ENCODE measurements at regions not wholly inside any gene's neighbourhood (a gene's known extent, or its start where the extent isn't known, plus 50 kb on each side); places are given as distances from the start of the nearest gene placed in this dataset.
"Not testable (repeated sequence)": the region's sequence is repeated elsewhere in the genome, so short reads cannot be mapped to it uniquely, and the experiment has no call there.

DNA sequence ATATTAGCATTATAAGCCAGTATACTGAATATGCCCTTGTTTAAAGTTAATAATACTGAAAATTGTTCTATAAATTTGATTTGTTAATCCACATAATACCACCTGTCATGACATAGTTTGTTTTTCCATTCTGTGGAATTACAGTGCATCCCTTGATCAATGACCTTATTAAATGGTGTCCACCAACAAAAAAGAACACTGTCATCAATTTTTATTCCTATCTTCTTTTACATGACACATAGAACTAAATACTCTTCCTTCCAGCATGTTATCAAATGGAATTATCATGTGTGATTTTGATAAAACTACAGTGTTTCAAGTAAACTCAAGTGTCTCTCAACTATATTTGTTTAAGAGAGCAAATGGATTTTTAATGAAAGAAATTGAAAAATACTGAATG is 221.8 kb upstream of the MBL2 start:
- DNase-seq = no peak

DNA sequence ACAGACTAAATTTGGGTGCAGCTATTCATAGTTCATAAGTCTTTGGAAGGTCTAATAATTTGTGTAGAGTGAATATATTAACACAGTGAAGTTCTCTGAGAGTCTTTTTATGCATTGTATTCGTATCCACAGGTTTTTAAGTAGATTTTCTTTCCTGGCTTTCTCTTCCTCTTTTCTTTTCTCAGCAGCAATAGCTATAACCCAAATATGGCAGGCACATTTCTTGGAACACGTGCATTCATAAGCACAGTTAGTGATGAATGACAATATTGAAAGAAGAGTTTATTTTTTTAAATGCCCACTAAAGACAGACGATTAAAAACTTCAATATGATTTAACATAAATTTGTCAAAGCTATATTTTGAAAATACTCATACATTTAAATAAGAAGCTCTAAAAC is 220.5 kb upstream of the MBL2 start:
- DNase-seq = no peak

DNA sequence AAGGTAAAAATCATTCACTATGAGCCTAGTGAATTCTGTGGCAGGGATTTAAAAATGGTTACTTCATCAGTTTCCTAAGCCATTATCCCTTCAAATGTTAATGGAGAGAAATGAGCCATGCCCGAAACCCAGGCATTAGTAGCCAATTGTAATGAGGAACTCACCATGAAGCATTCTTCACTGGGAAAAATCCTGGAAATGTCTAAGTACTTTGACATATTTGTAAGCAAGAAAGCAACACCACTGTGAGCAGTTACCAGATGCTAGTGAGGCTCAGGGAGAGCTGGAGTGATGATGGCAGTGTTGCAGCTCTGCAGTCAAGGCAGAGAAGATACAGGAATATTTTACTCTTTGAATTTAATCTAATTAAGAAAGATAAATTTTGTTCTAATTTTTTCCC is 220.0 kb upstream of the MBL2 start:
- no peak for DNase-seq

DNA sequence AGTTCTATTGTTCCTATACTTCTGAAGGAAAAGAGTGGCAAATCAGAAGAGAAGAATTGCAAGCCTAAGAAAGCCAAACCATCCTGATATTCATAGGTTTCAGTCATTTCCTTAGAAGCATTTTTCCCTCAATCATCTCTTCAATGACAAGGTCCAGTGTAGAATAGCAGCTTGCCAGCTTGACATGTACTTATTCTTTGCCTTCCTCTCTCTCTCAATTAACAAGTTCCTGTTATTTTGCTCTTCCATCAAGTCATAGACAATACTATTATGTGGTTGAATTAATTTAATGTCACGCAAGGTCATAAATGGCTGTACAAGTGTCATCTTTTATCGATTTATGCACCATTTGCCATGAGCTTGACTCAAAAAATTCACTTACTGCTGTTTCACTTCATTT is 216.3 kb upstream of the MBL2 start:
- no peak for DNase-seq

DNA sequence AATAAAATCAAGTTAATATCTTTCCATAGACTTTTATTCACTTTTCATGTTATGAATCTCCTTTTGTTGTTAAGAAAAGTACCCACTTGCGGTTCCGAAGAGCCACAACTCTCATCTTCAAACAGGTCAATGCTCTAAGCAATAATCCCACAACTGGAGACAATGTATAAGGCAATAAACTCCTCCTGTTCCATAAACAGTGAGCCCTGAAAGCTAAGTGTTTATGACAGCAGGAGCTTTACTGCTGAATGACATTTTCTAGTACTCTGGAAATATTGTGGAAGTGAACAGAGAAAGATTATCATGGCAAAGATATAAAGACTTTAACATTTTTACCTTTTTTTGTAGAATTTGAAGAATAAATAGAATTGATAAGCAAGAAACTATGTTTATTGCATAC is 213.5 kb upstream of the MBL2 start:
- no peak for DNase-seq

DNA sequence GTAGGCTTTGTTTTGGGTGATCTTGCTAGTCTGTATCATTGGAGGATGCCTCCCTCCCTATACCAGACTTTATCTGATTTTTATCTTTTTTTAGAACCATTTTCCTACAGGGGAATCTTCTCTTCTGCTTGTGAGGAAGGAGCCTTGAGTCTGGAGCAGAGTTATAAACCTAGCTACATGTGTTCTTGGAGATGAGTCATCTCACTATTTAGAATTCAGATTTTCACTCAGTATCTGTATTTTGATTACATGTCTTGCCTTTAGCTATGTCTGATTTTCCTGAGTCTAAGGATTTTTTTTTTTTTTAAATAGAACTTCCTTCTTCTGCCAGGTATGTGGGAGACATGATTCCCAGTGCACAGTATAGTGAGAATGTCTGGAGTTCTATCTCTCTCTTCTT is 211.6 kb upstream of the MBL2 start:
- no peak for DNase-seq

DNA sequence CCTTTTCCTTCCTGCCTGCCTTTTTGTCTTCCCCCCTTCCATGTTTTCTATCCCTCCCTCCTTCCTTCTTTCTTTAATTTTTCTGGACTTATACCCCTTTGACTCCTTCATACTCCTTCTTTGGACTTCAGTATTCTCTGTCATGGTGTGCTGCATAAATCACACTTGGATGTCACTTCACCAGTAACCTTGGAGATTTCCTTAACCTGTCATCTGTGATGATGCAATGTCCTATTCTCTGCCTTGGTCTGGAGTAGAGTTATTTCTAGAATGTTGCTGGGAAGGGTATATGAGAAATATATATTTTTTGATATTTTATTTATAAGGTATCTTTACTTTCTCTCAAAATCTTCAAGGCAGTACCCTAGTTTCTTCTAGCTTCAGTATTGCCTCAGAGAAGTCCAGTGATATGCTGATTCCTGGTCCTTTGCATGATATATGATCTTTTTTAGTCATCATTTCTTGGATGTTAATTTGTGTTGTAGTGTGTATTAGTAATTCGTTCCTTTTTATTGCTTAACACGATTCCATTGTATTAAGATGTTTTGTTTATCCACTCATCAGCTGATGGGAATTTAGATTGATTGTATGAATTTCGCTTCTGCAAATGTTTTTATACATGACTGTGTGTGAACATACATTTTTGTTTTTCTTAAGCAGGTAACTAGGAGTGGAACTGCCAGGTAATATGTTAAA is 206.9 kb upstream of the MBL2 start:
- DNase-seq = no peak

DNA sequence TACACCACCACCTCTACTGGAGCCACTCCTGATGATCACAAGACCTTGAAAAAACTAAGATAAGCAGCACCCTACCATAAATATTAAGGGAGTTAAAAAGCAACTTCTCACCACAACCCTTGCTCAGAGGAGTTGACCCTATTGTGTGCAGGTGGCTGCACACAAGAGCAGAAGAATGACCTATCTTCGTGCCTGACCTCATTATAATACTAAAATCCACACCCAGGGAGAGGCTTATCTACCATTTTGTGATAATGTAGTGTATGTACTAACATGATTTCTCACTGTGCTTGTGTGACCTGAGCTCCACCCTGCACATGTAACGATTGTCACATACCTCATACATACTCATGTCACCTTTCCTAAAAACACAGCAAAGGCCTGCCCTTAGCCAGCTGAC is 205.0 kb upstream of the MBL2 start:
- no peak for DNase-seq

DNA sequence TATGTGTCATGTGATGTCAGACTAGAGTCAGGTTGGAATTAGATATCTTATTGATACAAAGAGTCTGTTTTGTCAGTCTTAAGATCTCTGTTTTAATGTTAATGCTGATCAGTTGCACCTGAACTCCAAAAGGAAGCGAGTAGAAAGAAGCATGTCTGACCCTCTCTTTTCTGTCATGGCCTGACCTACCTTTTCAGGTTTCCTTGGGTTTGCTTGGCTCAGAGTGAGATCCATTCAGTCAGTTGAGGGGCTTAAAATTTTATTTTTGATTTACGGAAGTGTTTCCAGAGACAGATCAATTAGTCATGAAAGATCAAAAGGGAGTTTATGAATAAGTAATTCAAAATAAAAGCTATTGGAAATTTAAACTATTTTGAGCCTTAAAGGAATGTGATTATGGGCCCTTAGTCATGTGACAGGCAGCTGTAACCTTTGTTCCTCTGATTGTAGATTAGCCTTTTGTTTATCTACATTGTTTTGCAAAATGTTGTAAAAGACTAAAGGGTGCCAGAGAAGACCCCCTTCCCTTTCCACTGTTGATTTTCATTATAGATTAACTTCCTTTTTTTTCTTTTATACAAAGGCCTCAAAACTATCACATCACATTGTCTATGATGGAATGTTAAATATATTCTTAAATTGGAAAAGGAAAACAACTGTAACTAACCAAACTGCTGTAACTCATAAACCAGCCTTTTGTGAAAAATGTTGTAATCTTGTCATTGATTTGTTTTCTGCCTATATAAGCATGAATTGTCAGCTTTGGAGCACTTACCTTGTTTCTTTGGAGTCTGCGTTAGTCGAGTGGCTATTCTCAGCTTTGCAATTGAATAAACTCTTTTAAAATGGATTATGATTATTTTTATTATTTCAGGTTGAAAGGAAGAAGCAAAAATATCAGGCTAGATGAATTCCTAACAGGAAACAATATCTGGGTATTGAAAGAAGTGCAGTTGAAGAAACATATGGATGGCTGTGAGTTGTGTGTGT is 195.5 kb upstream of the MBL2 start:
- DNase-seq = no peak

DNA sequence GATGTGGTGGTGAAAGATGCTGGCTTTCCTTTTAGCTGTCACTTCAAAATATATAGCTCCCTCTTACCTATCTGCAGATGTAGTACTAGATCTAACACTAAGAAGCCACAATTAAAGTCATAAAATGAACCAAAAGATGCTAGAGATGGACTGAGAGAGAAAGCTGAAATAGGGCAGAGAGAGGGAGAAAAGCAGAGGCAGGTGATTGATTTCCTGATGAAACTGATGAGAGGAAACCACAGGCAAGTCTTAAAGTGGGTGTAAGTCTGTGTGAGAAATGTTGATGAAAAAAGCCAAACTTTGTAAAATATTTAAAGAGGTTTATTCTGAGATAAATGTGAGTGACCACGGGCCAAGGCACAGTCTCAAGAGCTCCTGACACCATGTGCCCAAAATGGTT is 194.3 kb upstream of the MBL2 start:
- no peak for DNase-seq

DNA sequence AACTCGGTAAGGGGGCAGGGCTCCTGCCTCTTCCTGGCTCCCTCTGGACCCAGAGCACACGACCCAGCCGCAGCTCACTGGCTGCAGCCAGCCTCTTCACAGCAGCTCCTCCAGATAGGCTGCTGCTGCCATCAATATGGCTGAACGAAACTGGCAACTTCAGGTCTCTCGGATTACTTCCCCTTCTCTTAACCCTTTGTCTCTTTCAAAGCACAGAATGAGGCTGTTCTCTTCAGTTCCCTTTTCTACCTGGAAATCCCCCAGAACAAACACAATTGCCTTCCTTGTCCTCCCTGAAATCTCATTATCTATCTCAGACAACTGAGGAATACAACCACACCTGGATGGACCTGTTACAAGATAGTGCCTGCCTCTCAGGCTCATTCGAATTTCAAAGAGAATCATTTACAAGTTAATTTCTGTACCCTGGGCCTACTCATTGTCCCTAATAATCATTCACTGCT is 193.4 kb upstream of the MBL2 start:
- DNase-seq = no peak

DNA sequence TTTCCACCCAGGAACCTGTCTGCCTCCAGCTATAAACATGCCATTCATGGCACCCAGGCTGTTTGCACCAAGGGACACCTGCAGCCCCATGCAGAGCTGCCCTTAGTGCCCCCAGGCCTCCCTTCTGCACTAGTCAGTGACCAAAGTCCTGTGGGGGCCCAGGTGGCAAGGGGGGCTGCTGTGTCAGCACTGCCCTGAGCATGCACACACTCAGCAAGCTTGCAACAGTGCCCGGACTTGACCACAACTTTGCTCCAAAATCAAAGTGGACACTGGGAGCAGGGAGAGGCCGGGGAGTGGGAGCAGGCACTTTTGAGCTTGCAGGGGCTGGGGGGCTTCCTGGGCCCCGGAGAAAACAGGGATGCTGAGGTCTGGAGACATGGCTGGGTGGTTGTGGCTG is 192.9 kb upstream of the MBL2 start:
- DNase-seq = no peak

DNA sequence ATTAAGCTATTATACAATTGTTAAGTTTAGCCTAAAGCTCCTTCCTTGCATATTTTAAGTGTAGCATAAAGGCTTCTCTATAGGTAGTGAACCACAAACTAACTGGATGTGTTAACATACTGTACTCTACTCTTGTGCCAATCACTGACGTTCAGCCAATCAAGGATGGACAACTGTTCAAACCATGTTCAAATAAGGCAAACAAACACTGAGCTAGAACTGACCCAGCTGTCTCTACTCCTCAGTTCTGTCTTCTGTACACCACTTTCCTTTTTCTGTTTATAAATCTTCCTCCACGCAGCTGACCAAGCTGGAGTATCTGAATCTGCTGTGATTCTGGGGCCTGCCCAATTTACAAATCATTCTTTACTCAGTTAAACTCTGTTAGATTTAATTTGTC is 188.7 kb upstream of the MBL2 start:
- DNase-seq = no peak

DNA sequence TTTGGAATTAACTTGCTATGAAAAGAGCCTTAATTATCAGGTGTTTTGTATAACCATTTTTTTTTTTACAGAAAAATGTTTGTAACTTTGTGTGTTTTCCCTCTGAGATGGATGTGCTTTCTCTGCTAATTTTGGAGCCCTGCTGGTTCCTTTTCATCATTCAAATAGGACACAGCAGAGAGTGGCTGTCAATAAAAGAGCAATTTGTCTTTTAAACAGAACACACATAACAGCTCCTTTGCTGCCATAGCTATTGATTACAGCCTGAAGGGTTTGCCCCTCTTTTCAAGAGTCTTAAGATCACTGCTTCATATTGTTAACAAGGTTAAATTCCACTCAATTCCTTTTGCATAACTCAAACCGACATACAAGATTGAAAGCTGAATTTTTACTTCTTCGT is 187.2 kb upstream of the MBL2 start:
- no peak for DNase-seq

DNA sequence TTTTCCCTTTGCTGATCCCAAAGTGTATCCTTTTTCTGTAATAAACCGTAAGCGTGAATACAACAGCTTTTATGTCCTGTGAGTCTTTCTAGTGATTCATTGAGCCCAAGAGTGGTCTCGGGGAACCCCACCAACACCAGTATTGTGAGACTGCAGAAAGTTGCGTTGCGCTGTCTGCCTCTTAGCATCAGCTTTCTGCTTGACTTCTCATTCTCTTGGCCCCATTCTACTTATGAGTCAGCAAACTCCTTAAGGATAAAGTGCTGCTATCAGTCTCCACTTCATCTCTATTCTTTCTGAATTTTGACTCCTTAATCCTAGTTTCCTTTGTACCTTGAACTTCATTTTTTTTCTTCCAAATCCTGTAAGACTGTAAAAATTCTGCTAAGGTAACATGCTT is 184.3 kb upstream of the MBL2 start:
- DNase-seq = no peak

DNA sequence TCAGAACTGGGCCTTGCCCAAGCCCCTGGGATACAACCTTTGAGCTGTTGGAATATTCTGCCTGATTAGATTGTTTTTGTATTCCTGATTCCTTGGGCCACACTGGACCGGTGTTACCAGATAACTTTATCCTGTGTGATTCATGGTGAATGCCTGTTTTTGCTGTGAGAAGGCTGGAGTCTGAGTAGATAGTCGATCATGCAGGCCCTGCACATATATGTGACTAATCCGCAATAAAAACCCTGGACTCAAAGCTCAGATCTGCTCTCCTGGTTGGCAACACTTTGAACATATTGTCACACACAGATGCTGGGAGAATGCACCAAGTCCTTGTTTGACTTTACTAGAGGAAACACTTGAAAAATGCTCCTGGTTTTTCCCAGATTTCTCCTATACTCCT is 183.9 kb upstream of the MBL2 start:
- DNase-seq = no peak

DNA sequence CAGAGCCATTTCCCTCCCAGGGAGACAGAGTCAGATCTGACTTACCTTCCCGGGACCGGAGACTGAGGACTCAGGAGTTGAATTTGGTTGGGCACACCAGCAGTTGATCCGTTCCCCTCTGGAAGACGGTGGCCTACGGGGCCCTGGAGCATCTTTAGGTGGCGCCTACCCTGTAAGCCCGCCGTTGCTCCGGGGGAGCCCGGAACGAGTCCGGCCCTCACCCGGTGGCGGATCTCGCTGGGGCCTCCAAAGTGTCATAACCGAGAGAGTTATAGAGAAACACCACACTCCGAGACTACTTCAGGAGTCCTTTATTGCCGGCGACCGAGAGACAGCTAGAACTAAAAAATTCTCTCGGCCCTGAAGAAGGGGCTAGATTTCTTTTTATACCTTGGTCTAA is 182.8 kb upstream of the MBL2 start:
- DNase-seq = no peak

DNA sequence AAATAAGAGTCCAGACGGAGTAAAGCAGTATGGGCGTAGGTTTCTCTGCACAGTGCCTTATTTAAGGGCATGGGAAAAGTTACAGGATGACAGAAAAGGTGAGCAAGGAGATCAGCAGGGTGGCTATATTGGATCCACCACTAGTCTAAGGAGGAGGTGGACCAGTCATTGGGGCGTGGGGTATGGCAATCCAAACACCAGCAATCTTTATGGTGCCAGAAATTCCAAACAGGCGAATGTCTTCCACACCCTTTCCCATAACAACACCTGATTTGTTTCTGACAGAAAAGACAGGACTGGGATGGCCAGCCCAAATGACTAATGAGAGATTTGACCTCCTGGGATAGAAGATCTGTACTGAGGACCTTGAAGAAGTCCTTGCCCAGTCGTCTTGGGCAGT is 181.8 kb upstream of the MBL2 start:
- no peak for DNase-seq

DNA sequence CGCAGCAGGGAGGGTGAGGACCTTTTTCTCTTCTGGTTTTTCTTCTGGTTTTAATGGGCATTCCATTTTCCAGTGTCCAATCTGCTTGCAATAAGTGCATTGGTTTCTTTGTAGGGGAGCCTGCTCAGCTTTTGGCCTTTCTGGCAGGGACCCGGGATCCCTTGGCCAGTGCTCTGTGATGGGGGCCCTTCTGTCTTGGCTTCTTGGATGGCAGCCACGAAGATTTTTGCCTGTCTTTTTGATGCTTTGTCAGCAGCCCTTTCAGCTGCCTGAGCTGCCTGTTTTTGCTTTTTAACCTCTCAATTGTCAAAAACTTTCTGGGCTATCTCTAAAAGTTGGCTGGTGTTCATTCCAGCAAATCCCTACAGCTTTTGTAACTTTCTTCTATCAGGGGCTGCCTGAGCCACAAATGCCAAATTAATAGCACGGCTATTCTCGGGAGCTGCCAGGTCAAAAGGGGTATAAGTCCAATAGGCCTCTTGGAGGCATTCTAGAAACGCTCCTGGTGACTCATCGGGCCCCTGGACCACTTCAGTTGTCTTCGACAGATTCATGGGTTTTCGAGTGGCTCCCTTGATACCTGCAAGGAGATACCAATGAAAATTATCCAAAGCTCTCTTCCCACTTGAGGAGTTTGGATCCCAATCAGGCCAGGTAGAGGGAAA is 179.9 kb upstream of the MBL2 start:
- no peak for DNase-seq

DNA sequence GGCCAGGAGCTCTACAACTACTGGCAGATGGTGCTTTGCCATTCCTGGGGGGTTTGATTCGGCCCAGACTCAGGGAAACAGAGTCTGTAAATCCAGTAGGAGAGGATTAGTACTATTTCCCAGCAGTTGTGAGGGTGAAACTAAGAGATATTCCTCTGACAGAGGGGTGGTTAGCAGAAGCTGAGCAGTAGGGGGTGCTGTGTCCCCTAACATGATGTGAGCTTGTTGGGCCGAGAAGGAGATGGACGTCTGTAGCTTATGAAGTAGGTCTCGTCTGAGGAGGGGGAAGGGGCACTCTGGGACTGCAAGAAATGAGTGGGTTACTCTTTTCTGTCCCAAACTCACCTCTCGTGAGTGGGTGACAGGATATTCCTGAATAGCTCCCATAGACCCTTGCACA is 179.2 kb upstream of the MBL2 start:
- DNase-seq = no peak

DNA sequence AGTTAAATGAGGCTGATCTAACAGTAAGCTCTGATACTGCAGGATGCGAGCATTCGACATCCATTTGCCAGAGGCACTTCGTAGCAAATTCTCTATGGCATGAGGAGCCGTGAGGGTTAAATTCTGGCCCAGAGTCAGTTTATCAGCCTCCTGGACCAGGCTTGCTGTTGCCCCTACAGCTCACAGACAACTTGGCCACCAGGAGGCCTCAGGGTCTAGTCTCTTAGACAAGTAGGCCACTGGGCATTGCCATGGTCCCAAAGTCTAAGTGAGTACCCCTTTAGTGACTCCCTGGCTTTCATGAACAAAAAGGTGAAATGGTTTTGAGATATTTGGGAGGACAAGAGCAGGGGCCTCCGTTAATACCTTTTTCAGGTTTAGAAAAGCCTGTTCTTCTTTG is 178.0 kb upstream of the MBL2 start:
- DNase-seq = no peak

DNA sequence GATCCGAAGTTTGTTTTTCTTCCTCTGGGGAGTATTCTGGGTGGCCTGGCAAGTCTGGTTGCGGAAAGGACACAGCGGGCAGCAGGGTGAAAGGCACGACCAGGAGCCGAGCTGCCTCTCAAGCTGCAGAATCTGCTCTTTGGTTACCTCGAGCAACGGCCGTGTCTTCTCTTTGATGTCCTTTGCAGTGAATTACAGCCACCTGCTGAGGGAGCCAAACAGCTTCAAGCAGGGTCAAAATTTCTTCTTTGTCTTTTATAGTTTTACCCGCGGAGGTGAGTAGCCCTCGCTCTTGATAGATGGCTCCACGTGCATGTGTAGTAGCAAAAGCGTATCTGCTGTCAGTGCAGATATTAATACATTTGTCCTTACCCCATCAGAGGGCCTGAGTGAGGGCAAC is 177.3 kb upstream of the MBL2 start:
- DNase-seq = no peak

DNA sequence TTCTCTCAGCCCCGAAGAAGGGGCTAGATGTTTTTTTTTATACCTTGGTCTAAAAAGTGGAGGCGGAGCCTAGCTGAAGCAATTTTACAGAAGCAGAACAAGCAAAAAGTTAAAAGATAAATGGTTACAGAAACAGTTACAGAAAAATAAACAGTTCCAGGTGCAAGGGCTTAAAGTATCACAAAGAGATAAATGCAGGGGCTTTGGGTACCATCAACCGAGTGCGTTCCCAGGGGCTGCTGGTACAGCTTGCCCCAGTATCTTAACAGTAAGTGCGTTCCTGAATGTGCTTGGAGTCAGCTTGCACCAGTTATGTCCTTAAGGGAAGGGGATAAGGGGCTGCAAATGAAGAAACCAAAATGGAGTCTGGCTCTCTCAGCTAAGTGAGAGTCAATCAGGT is 173.9 kb upstream of the MBL2 start:
- no peak for DNase-seq

DNA sequence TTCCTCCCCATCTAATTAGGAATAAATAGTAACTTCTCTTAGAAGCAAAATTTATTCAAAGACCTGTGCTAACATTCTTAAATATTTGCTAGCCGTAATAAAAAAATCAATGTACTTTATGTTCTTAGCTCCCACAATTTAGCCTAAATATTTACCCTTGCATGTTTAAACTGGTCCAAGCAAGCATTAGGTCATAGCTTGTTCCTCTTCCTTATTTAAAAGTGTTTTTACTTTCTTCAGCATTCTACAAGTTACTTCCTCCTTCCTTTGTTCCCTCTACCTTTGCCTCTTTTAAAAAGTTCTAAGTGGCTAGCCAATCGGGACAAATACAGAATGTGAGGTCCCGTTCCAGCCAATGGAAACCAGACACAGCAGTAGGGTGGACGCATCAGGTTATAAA is 172.9 kb upstream of the MBL2 start:
- not testable (repeated sequence) for DNase-seq
